H9 (cell line): ENCODE measurements at regions not wholly inside any gene's neighbourhood (a gene's known extent, or its start where the extent isn't known, plus 50 kb on each side); places are given as distances from the start of the nearest gene placed in this dataset.
A peak's percentile ranks its signal among the peaks of the same experiment; 100 is the strongest.

Experiments used
- DNase-seq: peaks from one replicate; pipeline ENCODE4 v3.0.0-alpha.2; 2017
- H2AFZ ChIP-seq: one replicate; pipeline ENCODE4 v1.6.1; 2013; ENCODE audit warnings: mild to moderate bottlenecking, low read length, control low read depth, moderate library complexity
- H2AK5ac ChIP-seq: 2 replicates; pipeline ENCODE4 v1.6.1; 2013; ENCODE audit warnings: low read length, control low read depth, mixed read lengths; ENCODE audit not compliant: insufficient read length
- H2BK120ac ChIP-seq: one replicate; pipeline ENCODE4 v1.6.1; 2013; ENCODE audit warnings: low read depth, mild to moderate bottlenecking, low read length, control low read depth, inconsistent platforms; ENCODE audit not compliant: poor library complexity, severe bottlenecking
- H2BK12ac ChIP-seq: 2 replicates; pipeline ENCODE4 v1.6.1; 2013; ENCODE audit warnings: low read length, control low read depth, mixed read lengths, low read depth; ENCODE audit not compliant: insufficient read length
- H2BK15ac ChIP-seq: 2 replicates; pipeline ENCODE4 v1.6.1; 2013; ENCODE audit warnings: low read depth, low read length, control low read depth
- H2BK20ac ChIP-seq: one replicate; pipeline ENCODE4 v1.6.1; 2013; ENCODE audit warnings: low read depth, mild to moderate bottlenecking, low read length, control low read depth, inconsistent platforms; ENCODE audit not compliant: poor library complexity, severe bottlenecking
- H2BK5ac ChIP-seq: 2 replicates; pipeline ENCODE4 v1.6.1; 2013; ENCODE audit warnings: low read length, control low read depth, mixed read lengths; ENCODE audit not compliant: insufficient read length
- H3K14ac ChIP-seq: 2 replicates; pipeline ENCODE4 v1.6.1; 2013; ENCODE audit warnings: low read length, control low read depth; ENCODE audit not compliant: insufficient read depth
- H3K18ac ChIP-seq: 2 replicates; pipeline ENCODE4 v1.6.1; 2013; ENCODE audit warnings: low read depth, mild to moderate bottlenecking, mixed read lengths, low read length, control low read depth; ENCODE audit not compliant: insufficient read length
- H3K23ac ChIP-seq: 2 replicates; pipeline ENCODE4 v1.6.1; 2013; ENCODE audit warnings: low read length, control low read depth, mixed read lengths, low read depth; ENCODE audit not compliant: insufficient read length
- H3K23me2 ChIP-seq: 2 replicates; pipeline ENCODE4 v1.6.1; 2013; ENCODE audit warnings: low read depth, mild to moderate bottlenecking, mixed read lengths, low read length, control low read depth; ENCODE audit not compliant: insufficient read length, poor library complexity, severe bottlenecking
- H3K27ac ChIP-seq: 2 replicates; pipeline ENCODE4 v1.5.1; 2013; ENCODE audit warnings: low read length, control low read depth, mixed read lengths, low read depth; ENCODE audit not compliant: insufficient read length
- H3K27me3 ChIP-seq: 2 replicates; pipeline ENCODE4 v1.6.1; 2013; ENCODE audit warnings: low read length, control low read depth, inconsistent platforms; ENCODE audit not compliant: insufficient read depth
- H3K4ac ChIP-seq: 2 replicates; pipeline ENCODE4 v1.6.1; 2013; ENCODE audit warnings: low read depth, mild to moderate bottlenecking, control low read depth, inconsistent platforms, low read length, moderate library complexity
- H3K4me1 ChIP-seq: 2 replicates; pipeline ENCODE4 v1.6.1; 2013; ENCODE audit warnings: low read length, control low read depth, inconsistent platforms; ENCODE audit not compliant: insufficient read depth
- H3K4me2 ChIP-seq: 2 replicates; pipeline ENCODE4 v1.6.1; 2013; ENCODE audit warnings: low read length, control low read depth, mixed read lengths; ENCODE audit not compliant: insufficient read length, insufficient read depth
- H3K56ac ChIP-seq: 2 replicates; pipeline ENCODE4 v1.6.1; 2013; ENCODE audit warnings: low read depth, mild to moderate bottlenecking, mixed read lengths, low read length, control low read depth; ENCODE audit not compliant: insufficient read length
- H3K79me1 ChIP-seq: 2 replicates; pipeline ENCODE4 v1.6.1; 2013; ENCODE audit warnings: low read depth, mild to moderate bottlenecking, moderate library complexity, low read length, control low read depth, inconsistent platforms; ENCODE audit not compliant: insufficient read depth, poor library complexity, severe bottlenecking
- H3K79me2 ChIP-seq: 2 replicates; pipeline ENCODE4 v1.6.1; 2013; ENCODE audit warnings: low read length, control low read depth, inconsistent platforms; ENCODE audit not compliant: insufficient read depth
- H3K9ac ChIP-seq: 2 replicates; pipeline ENCODE4 v1.6.1; 2013; ENCODE audit warnings: low read length, control low read depth, mixed read lengths; ENCODE audit not compliant: insufficient read length; ENCODE audit errors: extremely low read depth
- H3K9me3 ChIP-seq: one replicate; pipeline ENCODE4 v1.6.1; 2013; ENCODE audit warnings: low read depth, low read length, inconsistent platforms; ENCODE audit not compliant: control insufficient read depth
- H3T11ph ChIP-seq: one replicate; pipeline ENCODE4 v1.6.1; 2013; ENCODE audit warnings: mild to moderate bottlenecking, low read length, control low read depth, inconsistent platforms
- H4K20me1 ChIP-seq: one replicate; pipeline ENCODE4 v1.6.1; 2013; ENCODE audit not compliant: control insufficient read depth, insufficient read length, insufficient read depth
- H4K5ac ChIP-seq: 2 replicates; pipeline ENCODE4 v1.6.1; 2013; ENCODE audit warnings: low read depth, mild to moderate bottlenecking, mixed read lengths, low read length, control low read depth; ENCODE audit not compliant: insufficient read length
- H4K8ac ChIP-seq: replicated peaks from 2 replicates; pipeline ENCODE4 v1.6.1; 2013; ENCODE audit warnings: low read length, control low read depth, mixed read lengths, low read depth; ENCODE audit not compliant: insufficient read length
- H4K91ac ChIP-seq: 2 replicates; pipeline ENCODE4 v1.6.1; 2013; ENCODE audit warnings: low read depth, mild to moderate bottlenecking, moderate library complexity, mixed read lengths, low read length, control low read depth; ENCODE audit not compliant: insufficient read length
- H3K27ac Mint-ChIP-seq, 3 experiments: 2 replicates in 2 of 3; 3 replicates in 1 of 3; pipeline ENCODE4 v1.8.0; 2020 to 2021; ENCODE audit warnings: mixed read lengths in 3 of 3, mild to moderate bottlenecking in 1 of 3, moderate library complexity in 1 of 3
- H3K27me3 Mint-ChIP-seq: 2 replicates; pipeline ENCODE4 v1.8.0; 2021; ENCODE audit warnings: low read depth, mild to moderate bottlenecking, moderate library complexity, mixed read lengths
- H3K36me3 Mint-ChIP-seq, 3 experiments: 2 replicates in 2 of 3; 3 replicates in 1 of 3; pipeline ENCODE4 v1.8.0; 2020 to 2021; ENCODE audit warnings: low read depth in 3 of 3, mixed read lengths in 3 of 3; ENCODE audit not compliant: insufficient read depth in 1 of 3
- H3K4me1 Mint-ChIP-seq, 2 experiments: 2 replicates each; pipeline ENCODE4 v1.8.0; 2020; ENCODE audit warnings: mixed read lengths in 2 of 2
- H3K4me3 Mint-ChIP-seq, 2 experiments: 2 replicates in 1 of 2; 3 replicates in 1 of 2; pipeline ENCODE4 v1.8.0; 2020 to 2021; ENCODE audit warnings: mild to moderate bottlenecking in 2 of 2, mixed read lengths in 2 of 2, moderate library complexity in 1 of 2
- H3K9me3 Mint-ChIP-seq, 2 experiments: 2 replicates in 1 of 2; 3 replicates in 1 of 2; pipeline ENCODE4 v1.8.0; 2020; ENCODE audit warnings: mild to moderate bottlenecking in 2 of 2, mixed read lengths in 2 of 2, moderate library complexity in 1 of 2
- CTCF ChIP-seq: fragments of 200-600 bp; sonication (generic); conservative IDR thresholded peaks from 3 replicates; pipeline ENCODE4 v1.8.0; 2021; ENCODE audit warnings: antibody characterized with exemption, mild to moderate bottlenecking
- WGBS: extraction: QIAGEN DNeasy Blood & Tissue Kit; methylation state at CpG from one replicate; pipeline ENCODE4 v1.1.7; 2013; ENCODE audit warnings: missing lambda C conversion rate, low lambda C conversion rate, mixed read lengths; ENCODE audit not compliant: insufficient read length; ENCODE audit errors: extremely low coverage; 5-methylcytosine and 5-hydroxymethylcytosine counted together

GRCh38 chr12:93256256-93256969 is 121.3 kb upstream of the NUDT4 start:
- Histone ChIP-seq H4K91ac (no peak overlapping the region), H2BK15ac (no peak overlapping the region), H3K27ac (no peak overlapping the region), H2BK5ac (no peak overlapping the region), H2AK5ac (no peak overlapping the region), H3K9ac (no peak overlapping the region), H3K23me2 (no peaks in the 10 kb centered on the region), H3K23ac (no peak overlapping the region), H2BK120ac (no peak overlapping the region), H3T11ph (no peak overlapping the region), H3K4me2 (no peak overlapping the region), H3K79me2 (no peaks in the 10 kb centered on the region), H4K5ac (no peak overlapping the region), H4K8ac (no peak overlapping the region), H3K4me1 (peaks cover 4% of the 10 kb centered on the region; the same call in 1 of the 2 replicates), H2AFZ (peak overlapping the region; percentile 32), H2BK12ac (no peak overlapping the region), H2BK20ac (peak overlapping the region; percentile 45), H3K9me3 (peaks cover 16% of the 10 kb centered on the region), H3K14ac (no peak overlapping the region), H3K4ac (no peak overlapping the region), H4K20me1 (no peaks in the 10 kb centered on the region), H3K56ac (no peak overlapping the region), H3K27me3 (no peaks in the 10 kb centered on the region), H3K18ac (no peak overlapping the region), H3K79me1 (no peaks in the 10 kb centered on the region)
- TF ChIP-seq CTCF, result no peak
- no CpG with 5 or more reads among the region's 2 CpGs for WGBS
- no peak overlapping the region for H3K4me3 Mint-ChIP-seq
- peaks cover 2% of the 10 kb centered on the region; the same call in 1 of the 2 replicates for H3K27me3 Mint-ChIP-seq
- peaks cover 2 to 25% (median 7%) of the 10 kb centered on the region in 3 experiments; a peak in 5 of 7 replicates for H3K36me3 Mint-ChIP-seq
- peaks cover 9 to 12% of the 10 kb centered on the region in 2 experiments for H3K4me1 Mint-ChIP-seq
- H3K9me3 Mint-ChIP-seq, result peaks cover 22 to 24% of the 10 kb centered on the region in 2 experiments
- no peak overlapping the region for H3K27ac Mint-ChIP-seq
- DNase-seq, result no peak
